Activated naive CD4-positive, alpha-beta T cell treated with anti-CD3 and anti-CD28 coated beads, Interleukin-2, amount 50 U/mL, for 72 hours (primary cell): ENCODE measurements at regions not wholly inside any gene's neighbourhood (a gene's known extent, or its start where the extent isn't known, plus 50 kb on each side); places are given as distances from the start of the nearest gene placed in this dataset.
"Not testable (repeated sequence)": the region's sequence is repeated elsewhere in the genome, so short reads cannot be mapped to it uniquely, and the experiment has no call there.

Experiments used
- ATAC-seq, 2 donors: fragments of 150-1000 bp; cut with Tn5 transposase; 2 replicates each; pipeline ENCODE4 v1.10.0; 2021; ENCODE audit warnings: mild to moderate bottlenecking in 2 of 2, moderate library complexity in 2 of 2
- DNase-seq, 2 donors: peaks; one replicate each; pipeline ENCODE4 v3.0.0; 2021 to 2022; ENCODE audit warnings: low spot score in 2 of 2
- H3K27ac Mint-ChIP-seq, 2 donors: one replicate each; pipeline ENCODE4 v1.8.0; 2022; ENCODE audit warnings: mild to moderate bottlenecking in 2 of 2, mixed read lengths in 2 of 2
- H3K36me3 Mint-ChIP-seq, 2 donors: one replicate each; pipeline ENCODE4 v1.8.0; 2022; ENCODE audit warnings: mixed read lengths in 2 of 2
- H3K9me3 Mint-ChIP-seq, 2 donors: one replicate each; pipeline ENCODE4 v1.8.0; 2022; ENCODE audit warnings: mixed read lengths in 2 of 2

DNA sequence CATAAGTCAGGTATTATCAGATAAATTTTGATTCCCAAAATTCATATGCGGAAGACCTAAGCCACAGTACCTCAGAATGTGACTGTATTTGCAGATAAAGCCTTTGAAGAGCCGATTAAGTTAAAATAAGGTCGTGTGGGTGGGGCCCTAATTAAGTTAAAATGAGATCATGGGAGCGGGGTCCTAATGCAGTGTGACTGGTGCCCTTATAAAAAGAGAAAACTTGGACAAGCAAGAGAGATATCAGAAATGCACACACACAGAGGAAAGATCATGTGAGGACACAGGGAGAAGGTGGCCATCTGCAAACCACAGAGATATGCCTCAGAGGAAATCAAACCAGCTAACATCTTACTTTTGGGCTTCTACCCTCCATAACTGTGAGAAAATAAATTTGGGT lies 236.1 kb downstream of the FBXO8 start:
- ATAC-seq (no peak), DNase-seq (no peak)
- no peak overlapping the region for H3K27ac Mint-ChIP-seq
- no peaks in the 10 kb centered on the region for H3K9me3 Mint-ChIP-seq
- no peaks in the 10 kb centered on the region for H3K36me3 Mint-ChIP-seq

DNA sequence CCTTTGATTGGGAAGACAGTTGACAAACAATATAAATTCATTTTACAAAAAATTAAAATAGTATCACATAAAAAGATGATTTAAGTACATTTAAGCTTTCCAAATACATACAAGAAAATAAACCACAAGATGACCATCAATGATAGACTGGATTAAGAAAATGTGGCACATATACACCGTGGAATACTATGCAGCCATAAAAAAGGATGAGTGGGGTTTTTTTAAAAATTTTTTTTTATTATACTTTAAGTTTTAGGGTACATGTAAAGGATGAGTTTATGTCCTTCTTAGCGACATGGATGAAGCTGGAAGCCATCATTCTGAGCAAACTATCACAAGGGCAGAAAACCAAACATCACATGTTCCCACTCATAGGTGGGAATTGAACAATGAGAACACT lies 237.6 kb downstream of the FBXO8 start:
- H3K36me3 Mint-ChIP-seq, H3K27ac Mint-ChIP-seq, DNase-seq, H3K9me3 Mint-ChIP-seq, ATAC-seq: not testable (repeated sequence)

DNA sequence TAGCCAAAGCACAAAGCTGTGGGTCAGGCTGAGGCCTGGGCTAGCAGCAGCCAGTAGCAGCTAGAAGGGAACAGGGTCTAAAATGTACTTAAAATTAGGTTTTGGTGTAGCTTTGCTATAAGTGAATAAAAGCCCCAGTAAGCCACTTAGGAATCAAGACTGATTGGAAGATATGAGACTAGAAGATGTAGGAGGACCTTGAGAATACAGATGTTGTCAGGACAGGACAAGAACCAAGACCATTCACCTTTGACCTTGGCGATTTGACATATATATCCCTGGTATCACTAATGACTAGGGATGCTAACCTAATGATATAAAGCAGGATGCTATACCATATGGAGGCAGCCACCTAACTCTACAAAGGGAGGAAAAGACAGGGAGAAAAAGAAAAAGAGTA lies 238.1 kb downstream of the FBXO8 start:
- Mint-ChIP-seq H3K36me3 (no peaks in the 10 kb centered on the region), H3K27ac (no peak overlapping the region), H3K9me3 (no peaks in the 10 kb centered on the region)
- no peak for ATAC-seq
- no peak for DNase-seq

DNA sequence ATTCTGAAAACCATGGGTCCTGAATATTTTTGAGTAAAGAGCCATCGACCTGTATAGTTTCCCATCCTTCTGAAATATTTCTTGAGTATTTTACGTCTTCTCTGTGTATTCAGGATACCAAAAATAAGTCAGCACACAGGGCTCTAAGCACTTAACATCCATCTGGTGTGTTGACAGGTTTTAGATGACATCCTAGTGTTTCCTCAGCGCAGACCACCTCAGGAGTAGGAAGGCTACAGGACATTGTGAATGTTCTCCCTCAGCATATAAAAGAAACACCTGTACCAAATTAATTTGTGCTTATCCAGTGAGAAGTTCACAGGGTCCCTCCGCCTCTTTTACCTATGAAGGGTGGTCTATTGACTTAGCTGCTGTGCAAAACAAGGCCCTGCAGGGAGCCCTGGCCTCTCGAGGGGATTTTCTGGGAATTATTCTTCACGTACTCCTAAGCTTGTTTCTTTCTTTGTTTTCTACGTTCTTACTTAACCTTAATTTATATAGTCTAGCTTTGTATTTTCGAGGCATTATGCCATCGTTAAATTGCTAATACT lies 241.8 kb downstream of the FBXO8 start:
- no peaks in the 10 kb centered on the region for H3K36me3 Mint-ChIP-seq
- DNase-seq, result no peak
- no peak for ATAC-seq
- no peaks in the 10 kb centered on the region for H3K9me3 Mint-ChIP-seq
- H3K27ac Mint-ChIP-seq, result no peak overlapping the region

DNA sequence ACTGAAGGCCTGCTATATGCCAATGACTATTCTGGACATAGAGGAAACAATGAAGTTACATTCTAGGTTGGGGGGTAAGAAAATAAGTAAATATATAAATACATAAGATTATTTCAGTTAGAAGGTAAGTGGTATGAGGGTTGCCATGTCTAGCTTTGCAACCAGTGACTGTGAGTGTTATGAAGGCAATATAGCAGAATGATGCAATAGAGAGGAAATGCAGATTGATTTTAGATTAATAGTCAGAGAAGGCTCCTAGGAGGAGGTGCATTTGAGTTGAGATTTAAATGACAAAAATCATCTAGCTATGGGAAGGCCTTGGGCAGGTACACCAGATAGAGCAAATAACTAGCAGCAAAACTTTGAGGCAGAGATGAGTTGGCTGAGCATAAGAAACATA lies 243.2 kb downstream of the FBXO8 start:
- DNase-seq (no peak), ATAC-seq (no peak)
- Mint-ChIP-seq H3K27ac (no peak overlapping the region), H3K9me3 (no peaks in the 10 kb centered on the region), H3K36me3 (no peaks in the 10 kb centered on the region)

DNA sequence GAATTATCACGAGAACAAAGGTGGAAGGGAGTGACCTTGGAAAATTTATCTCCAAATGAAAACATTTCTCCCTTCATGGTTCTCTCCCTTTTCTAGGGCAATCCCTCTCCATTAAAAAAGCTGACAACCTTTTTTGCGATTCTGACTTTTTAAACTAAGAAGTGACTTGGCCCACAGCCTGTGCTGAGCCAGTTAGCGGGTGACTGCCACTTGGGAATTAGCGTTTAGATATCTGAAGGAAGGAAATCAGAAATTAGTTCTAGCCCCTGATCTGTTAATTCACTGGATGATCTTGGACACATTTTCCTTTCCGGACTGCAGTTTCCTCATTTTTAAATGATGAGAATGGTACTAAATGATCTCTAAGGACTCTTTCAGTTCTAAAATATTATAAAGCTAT lies 245.0 kb downstream of the FBXO8 start:
- no peak overlapping the region for H3K27ac Mint-ChIP-seq
- ATAC-seq (no peak), DNase-seq (no peak)
- no peaks in the 10 kb centered on the region for H3K36me3 Mint-ChIP-seq
- H3K9me3 Mint-ChIP-seq, result no peaks in the 10 kb centered on the region

DNA sequence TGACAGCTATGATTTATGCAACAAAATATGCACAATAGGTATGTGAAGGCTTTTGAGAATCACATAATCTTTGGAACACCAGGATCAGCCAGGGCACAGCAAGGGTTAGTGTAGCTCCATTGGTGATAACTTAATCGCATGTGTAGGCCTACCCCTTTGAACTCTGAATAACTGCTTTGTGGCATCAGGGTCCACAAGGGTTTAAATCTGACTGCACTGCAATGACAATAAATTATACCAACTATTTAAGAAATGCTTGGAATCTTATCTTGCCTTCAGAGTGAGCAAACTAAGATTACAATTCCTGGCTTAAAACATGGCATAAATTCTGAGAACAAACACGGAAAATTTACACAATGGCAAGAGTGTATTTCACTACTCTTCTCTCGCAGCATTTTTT lies 245.8 kb downstream of the FBXO8 start:
- DNase-seq (no peak), ATAC-seq (no peak)
- no peaks in the 10 kb centered on the region for H3K9me3 Mint-ChIP-seq
- H3K36me3 Mint-ChIP-seq, result no peaks in the 10 kb centered on the region
- no peak overlapping the region for H3K27ac Mint-ChIP-seq

DNA sequence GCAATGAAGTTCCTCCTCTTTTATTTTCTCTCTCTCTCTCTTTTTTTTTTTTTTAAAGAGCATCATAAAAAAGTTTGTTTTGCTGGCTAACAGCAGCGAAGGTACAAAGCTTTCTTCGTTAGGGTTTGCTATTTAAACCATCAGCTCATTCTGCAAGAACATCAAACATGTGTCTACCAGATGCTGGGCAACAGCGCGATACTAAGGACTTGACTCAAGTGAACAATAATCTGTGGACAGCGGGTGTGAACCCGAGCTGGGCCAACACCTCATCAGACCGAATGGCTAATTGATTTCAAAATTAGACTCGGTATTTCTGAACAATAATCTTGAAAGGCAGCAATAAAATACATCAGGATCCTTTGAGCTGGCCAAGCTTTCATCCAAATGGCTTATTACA lies 246.4 kb downstream of the FBXO8 start:
- ATAC-seq (no peak), DNase-seq (no peak)
- no peak overlapping the region for H3K27ac Mint-ChIP-seq
- H3K9me3 Mint-ChIP-seq, result no peaks in the 10 kb centered on the region
- H3K36me3 Mint-ChIP-seq, result no peaks in the 10 kb centered on the region

DNA sequence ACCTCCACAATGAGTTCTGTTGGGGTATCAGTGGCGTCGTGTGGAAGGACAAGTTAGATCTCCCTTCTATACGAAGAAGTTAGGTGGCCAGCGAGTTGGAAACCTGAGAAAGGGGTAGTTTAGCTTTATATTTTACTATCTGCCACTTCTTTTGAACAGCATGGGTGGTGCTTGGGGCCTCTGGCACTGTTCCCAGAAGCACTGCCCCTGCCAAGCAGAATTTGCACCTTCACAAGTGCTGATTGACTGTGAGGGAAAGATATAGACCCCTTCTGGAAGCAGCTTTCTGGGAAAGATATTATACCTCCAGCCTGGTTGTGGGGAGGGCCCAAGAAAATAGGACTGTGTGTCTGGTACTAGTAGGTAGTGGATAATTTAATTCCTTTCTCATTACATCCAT lies 246.9 kb downstream of the FBXO8 start:
- Mint-ChIP-seq H3K27ac (no peak overlapping the region), H3K9me3 (no peaks in the 10 kb centered on the region), H3K36me3 (no peaks in the 10 kb centered on the region)
- DNase-seq (no peak), ATAC-seq (no peak)

DNA sequence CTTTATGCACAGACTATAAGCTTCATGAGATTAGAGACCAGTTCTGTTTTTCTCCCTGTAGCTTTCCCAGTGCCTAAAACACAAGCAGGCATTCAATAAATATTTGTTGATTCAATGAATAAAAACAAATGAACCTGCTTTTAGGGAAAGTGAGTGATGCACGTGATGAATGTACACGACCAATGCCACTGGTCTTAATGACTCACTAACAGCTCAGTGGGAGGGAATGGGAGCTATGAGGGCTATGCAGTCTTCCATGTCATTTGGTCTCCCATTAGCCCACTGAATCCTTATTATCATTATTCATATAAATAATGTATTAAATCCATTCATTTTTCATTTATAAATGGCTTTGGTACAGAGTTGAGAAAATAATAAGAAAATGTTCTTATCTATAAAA lies 247.4 kb downstream of the FBXO8 start:
- H3K27ac Mint-ChIP-seq, result no peak overlapping the region
- no peak for ATAC-seq
- DNase-seq, result no peak
- H3K36me3 Mint-ChIP-seq, result no peaks in the 10 kb centered on the region
- H3K9me3 Mint-ChIP-seq, result no peaks in the 10 kb centered on the region

DNA sequence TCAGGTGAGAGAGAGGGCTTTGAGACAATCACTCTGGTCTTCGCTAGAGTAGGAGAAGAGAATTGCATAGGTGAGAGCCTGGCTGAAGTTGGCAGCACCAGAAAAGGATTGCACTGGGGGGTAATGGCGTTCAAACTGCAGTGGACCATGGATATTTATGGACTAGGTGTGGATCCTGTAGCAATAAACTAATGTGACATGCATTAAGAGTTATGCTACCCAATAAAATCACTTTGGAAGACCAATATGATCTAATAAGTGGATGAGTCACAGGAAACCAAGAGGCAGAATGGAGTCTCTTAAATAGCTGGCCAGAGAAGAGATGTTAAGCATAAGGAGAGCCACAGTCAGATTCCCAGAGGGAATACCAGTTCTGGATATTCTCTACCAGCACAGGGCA lies 259.8 kb downstream of the FBXO8 start:
- DNase-seq, result no peak
- ATAC-seq, result no peak
- Mint-ChIP-seq H3K36me3 (no peaks in the 10 kb centered on the region), H3K9me3 (peaks cover 0 to 7% of the 10 kb centered on the region in 2 donors), H3K27ac (no peak overlapping the region)

DNA sequence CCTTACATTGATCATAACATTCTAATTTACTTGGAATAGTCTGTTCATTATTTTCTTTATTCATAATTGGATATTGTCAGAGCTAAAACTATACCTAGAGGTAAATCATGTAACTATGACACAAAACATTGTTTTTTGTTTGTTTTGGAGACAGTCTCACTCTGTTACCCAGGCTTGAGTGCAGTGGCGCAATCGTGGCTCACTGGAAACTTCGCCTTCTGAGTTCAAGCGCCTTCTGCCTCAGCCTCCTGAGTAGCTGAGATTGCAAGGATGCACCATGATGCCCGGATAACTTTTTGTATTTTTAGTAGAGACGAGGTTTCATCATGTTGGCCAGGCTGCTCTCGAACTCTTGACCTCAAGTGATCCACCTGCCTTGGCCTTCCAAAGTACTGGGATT lies 265.2 kb downstream of the FBXO8 start:
- H3K27ac Mint-ChIP-seq, result no peak overlapping the region
- no peaks in the 10 kb centered on the region for H3K36me3 Mint-ChIP-seq
- no peaks in the 10 kb centered on the region for H3K9me3 Mint-ChIP-seq
- DNase-seq, result no peak
- no peak for ATAC-seq

DNA sequence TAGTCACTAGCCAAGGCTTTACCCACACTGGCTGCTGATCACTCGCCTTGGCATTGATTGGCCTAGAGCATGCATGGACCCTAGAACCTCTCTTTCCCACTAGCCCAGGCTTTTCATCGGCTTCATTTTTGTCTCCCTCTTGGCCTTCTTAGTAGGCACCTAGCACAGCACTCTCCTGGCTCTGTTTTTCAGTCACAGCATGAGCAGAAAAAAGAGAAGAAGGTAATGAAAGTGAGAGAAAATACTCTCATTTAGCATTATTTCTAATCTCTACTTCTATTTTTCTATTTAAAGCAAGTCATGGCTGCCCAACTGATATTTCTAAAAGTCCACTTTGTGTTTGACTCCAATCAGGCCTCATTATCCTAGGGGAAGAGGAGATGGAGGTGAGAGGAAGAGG lies 267.2 kb downstream of the FBXO8 start:
- H3K9me3 Mint-ChIP-seq, result no peaks in the 10 kb centered on the region
- H3K27ac Mint-ChIP-seq, result no peak overlapping the region

DNA sequence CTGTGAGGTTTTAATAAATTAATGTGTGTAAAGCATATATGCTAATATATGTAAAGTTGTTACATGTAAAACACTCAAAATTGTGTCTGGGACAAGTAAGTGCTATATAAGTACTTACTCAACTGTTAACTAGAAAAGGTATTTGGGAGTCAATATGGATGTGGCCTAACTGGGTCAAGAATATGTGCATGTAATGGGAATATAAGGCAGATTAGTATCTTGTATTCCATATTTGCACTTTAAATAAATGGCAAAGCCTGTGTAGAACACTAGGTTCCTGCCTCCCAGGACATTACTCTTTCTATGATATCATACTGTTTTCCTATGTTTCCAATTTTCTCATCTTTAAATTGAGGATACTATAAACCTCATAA lies 270.6 kb downstream of the FBXO8 start:
- DNase-seq (no peak), ATAC-seq (no peak)
- H3K36me3 Mint-ChIP-seq, result no peaks in the 10 kb centered on the region
- no peak overlapping the region for H3K27ac Mint-ChIP-seq
- no peaks in the 10 kb centered on the region for H3K9me3 Mint-ChIP-seq

More for the DNA sequence above, 267.2 kb downstream of the FBXO8 start:
- H3K36me3 Mint-ChIP-seq, result no peaks in the 10 kb centered on the region
- ATAC-seq (no peak), DNase-seq (no peak)

DNA sequence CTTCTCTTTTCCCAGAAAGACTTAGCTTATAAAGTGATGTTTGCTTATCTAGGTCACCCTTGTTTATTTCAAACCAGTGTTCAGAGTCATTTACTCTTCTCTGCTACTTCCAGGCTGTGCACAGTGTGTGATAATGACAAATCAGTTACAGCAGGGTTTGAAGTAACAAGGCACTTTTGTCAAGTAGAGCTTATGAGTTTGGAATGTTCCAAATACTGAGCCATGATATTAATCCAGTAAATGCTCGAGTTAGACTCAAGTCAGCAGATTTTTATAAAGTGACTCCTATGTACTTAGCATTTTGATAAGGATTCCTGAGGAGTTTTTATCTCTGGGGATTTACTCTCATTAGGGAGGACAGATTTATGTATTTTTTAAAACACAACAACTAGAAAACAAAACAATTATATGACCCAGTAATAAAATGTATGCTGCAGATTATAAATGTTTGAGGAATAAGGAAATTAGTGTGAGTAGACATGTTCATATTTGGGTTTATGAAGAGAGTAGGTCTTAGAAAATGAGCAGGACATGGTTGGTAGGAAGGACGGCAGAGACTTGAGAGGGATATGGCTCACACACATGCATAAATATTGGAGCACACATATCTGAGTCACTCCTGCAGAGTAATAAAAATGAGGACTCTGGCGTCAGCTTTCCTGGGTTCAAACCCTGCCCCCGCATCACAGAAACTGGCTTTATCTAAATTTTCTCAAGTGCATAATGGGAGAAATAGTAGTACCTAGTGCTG lies 271.2 kb downstream of the FBXO8 start:
- H3K27ac Mint-ChIP-seq, result no peak overlapping the region

DNA sequence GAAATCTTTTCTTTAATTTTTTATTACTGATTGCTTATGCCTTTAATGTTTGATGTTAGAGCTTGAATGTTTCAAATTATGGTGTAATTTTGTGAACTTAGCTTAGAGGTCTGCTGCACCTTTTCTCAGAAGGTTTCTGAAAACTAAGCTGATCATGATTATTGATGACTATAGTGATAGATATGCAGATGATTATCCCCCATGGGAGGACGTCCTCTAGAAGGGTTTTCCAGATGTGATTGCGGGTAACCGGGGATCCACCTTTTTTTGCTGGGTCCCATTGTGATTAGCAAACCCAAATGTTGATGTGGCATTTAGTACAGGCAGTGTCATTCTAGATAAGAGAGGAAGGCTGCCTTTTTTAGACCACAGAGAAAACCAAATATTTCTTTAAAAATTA lies 272.9 kb downstream of the FBXO8 start:
- ATAC-seq, result no peak
- H3K36me3 Mint-ChIP-seq, result no peaks in the 10 kb centered on the region
- DNase-seq, result no peak
- H3K9me3 Mint-ChIP-seq, result no peaks in the 10 kb centered on the region
- H3K27ac Mint-ChIP-seq, result no peak overlapping the region

More for the DNA sequence above, 271.2 kb downstream of the FBXO8 start:
- no peak for ATAC-seq
- Mint-ChIP-seq H3K36me3 (no peaks in the 10 kb centered on the region), H3K9me3 (no peaks in the 10 kb centered on the region)
- no peak for DNase-seq

DNA sequence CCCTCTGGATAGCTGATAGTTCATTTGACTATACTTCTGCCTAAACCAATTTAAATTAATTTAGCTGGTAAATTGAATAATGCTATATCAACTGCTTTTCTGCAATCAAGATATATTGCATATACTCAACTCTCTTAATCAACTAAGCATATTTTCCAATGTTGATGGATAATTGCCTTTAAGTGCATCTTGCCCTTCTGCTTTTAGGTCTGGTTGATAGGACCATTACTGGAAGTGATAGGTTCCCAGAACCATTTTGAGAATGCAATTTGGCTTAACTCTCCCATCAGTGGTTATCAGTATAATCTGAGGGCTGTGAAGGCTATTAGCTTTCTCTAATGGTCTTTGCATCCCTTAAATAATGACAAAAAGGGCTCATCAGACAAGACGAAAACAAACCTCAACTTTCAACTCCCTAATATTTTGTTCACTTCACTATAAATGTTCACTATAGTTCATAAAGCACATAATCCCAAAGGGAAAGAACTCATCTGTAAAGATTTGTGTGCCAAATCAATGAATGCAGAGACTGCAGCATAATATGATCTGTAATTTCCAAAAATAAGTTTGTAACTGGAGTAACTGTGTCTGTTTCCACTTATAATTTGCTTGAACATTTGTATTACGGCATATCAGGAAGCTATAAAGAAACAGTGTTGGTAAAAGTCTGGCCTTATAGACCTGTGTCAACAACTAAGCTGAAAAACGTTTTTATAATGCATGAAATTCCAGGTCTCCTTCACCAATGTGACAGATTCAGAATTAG lies 273.6 kb downstream of the FBXO8 start:
- no peaks in the 10 kb centered on the region for H3K36me3 Mint-ChIP-seq

DNA sequence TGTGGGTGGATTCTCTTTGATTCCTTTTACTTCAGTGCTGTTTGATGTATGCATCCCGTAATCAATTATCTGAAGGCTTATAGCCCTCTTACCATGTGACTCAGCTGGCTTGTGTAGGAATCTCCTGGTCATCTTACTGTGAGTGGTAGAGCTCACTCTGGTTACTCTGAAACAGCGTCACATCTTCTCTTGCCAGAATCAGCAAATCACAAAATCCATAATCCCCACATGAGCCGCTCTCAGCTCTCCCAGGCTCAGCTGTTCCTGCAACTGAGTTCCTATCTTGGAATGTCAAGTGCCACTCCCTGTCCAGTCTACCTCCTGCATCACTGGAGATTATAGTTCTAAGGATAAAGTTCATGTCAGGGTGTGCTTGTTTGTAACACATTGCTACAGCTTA lies 278.0 kb downstream of the FBXO8 start:
- no peak for ATAC-seq
- no peaks in the 10 kb centered on the region for H3K36me3 Mint-ChIP-seq

More for the DNA sequence above, 273.6 kb downstream of the FBXO8 start:
- Mint-ChIP-seq H3K27ac (no peak overlapping the region), H3K9me3 (no peaks in the 10 kb centered on the region)
- DNase-seq (no peak), ATAC-seq (no peak)

More for the DNA sequence above, 278.0 kb downstream of the FBXO8 start:
- Mint-ChIP-seq H3K27ac (no peak overlapping the region), H3K9me3 (peaks cover 5 to 6% of the 10 kb centered on the region in 2 donors)
- no peak for DNase-seq
